ENCODE measurements at regions not wholly inside any gene's neighbourhood (a gene's known extent, or its start where the extent isn't known, plus 50 kb on each side); places are given as distances from the start of the nearest gene placed in this dataset.

DNA sequence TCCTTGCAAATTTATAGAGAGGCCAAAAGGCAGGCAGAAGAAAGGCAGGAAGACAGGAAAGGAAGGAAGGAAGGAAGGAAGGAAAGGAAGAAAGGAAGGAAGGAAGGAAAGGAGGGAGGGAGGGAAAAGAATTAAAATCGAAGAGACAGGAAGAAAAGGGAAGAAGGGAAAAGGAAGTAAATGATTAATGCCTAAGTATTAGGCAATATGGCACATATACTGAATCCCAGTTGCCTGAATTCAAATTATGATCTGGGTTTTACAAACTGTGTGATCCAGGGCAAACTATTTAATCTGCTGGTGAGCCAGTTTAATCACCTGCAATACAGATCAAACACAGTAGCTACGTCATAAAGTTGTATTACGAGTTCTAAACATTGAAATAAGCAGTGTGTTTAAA lies 983.6 kb downstream of the FLRT2 start:
- no peak for DNase-seq (ENCODE audit: low spot score)

DNA sequence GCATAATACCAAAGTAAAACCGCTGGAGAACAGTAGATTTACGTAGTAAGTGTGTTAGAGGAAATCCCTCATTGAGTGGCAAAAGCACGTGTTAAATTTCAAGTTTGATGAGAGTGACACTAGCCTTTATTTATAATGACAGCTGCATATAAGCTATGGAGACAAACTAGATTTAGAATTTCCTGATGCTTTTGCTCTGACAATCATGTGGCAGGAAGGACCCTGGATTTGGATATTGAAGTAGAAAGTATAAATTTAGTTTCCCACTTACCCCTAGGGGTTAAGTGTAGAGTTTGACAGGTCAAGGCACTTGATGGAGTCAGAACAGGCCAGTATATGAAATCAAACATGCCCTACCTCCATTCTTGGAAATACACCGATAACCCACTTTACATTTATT lies 983.1 kb downstream of the FLRT2 start:
- no peak for DNase-seq (ENCODE audit: low spot score)

DNA sequence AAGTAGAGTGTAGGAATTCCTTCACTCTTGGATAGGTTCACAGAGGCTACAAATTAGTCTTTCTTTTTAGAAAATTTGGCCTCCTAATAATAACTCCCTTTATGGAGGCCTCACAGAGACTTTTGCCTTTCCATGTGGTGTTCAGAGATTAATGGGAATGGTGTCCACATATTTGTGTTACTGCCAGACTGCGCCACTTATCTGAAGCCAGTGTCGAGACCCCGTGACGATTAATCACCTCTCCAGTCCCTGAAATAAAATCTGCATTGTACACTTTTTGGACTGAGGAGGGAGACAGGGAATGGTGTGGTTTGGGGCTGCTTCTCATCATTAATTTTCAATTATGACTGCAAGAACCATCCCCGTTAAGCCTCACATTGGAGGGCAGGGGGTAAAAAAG lies 980.5 kb downstream of the FLRT2 start:
- DNase-seq (ENCODE audit: low spot score) = no peak

DNA sequence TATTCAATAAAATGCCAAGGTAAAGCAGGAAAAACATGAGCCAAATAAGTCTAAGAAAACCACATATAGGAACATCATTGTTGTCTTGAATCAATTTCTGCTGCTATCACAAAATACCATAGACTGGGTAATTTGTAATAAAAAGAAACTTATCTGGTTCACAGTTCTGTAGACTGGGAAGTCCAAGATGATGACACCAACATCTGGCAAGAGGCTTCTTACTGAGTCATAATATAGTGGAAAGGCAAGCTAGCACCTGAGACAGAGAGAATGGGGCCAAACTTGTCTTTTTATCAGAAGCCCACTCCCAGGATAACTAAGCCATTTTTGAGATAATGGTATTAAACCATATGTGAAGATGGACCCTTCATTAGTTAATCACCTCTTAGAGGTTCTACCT lies 975.9 kb downstream of the FLRT2 start:
- DNase-seq (ENCODE audit: low spot score) = no peak

DNA sequence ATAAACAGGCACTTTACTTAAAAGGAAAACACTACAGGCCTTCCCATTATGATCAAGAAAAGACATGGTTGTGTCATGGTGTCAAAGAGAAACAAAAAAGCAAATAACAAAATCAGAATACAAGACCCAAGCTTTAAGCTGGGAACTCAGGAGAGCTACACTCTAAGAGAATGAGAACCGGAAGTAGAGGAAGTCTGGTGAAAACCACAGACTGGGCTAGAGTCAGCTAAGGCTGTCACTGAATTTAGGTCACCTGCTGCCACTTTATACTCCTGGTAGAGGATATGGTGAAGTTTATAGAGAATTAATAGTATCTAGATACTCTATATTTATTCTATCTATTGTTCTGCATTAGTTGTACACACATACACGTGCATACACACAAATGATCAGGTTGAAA lies 971.7 kb downstream of the FLRT2 start:
- DNase-seq (ENCODE audit: low spot score) = no peak

DNA sequence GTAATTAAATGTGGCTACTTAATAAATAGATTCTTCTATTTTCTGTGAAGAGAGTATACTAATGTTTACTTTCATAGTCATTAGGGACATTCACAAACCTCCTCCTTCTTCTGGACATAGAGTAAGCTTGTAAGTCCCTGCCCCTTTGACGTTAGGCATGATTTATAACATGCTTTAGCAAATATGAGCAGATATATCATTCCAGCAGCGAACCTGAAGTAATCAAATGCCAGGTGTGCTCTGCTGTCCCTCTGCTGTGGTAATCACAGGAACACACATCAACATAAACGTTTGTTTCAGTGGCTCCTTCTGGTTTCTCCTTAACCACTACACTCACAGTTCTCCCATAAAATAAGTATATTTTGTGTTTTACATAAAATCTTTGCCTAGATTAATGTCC lies 961.8 kb downstream of the FLRT2 start:
- no peak for DNase-seq (ENCODE audit: low spot score)

DNA sequence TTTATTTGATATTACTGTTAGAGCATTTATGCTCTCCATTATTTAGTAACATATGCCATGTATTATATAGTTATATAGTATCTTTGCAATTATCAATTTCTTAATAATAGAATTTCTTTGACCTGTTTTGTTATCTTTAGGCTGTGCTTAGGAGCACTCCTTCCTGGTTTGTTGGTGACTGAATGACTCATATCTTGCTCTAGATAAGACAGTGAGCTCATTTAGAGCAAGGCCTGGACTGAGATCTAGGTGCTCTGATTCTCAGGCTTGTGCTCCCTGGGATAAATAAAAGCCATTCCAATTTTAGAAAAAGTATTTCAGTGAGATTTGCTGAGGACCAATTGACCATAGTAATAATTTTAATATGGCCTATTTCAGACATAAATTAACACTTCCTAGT lies 951.2 kb downstream of the FLRT2 start:
- no peak for DNase-seq (ENCODE audit: low spot score)

DNA sequence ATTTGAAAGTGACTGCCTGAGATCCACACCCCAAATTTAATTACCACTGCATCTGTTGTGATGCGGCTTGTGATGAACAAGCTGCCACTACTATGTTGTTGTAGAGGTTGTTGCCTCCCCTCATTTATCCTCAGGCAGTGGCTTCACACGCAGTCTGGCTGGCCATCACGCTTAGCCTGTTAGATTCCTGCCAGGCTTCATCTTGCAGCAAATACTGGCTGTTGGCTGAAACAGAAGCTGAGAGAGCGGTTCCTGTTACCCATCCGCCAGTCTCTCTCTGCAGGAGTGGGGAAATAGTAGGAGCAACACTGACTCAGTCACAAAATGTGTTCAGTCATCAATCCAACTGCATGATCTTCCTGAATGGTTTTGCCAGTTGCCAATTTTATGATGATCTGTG lies 934.4 kb downstream of the FLRT2 start:
- DNase-seq (ENCODE audit: low spot score) = no peak

DNA sequence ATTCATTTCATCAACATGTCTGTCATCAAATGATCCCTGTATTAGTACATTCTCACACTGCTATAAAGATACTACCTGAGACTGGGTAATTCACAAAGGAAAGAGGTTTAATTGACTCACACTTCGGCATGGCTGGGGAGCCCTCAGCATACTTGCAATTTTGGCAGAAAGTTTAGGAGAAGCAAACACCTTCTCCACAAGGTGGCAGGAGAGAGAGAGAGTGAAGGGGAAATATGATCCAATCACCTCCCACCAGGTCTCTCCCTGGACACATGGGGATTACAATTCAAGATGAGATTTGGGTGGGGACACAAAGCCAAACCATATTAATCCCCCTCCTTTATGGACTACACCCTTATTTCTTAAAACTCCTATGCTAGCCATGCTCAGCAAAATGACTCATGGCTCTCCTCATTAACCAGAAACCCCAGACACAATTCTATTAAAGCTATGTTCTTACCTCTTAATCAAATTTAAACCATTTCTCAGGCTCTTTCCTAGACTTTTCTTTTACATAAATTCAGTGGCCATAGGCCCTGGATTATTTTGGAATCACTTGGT lies 932.3 kb downstream of the FLRT2 start:
- no peak for DNase-seq (ENCODE audit: low spot score)

DNA sequence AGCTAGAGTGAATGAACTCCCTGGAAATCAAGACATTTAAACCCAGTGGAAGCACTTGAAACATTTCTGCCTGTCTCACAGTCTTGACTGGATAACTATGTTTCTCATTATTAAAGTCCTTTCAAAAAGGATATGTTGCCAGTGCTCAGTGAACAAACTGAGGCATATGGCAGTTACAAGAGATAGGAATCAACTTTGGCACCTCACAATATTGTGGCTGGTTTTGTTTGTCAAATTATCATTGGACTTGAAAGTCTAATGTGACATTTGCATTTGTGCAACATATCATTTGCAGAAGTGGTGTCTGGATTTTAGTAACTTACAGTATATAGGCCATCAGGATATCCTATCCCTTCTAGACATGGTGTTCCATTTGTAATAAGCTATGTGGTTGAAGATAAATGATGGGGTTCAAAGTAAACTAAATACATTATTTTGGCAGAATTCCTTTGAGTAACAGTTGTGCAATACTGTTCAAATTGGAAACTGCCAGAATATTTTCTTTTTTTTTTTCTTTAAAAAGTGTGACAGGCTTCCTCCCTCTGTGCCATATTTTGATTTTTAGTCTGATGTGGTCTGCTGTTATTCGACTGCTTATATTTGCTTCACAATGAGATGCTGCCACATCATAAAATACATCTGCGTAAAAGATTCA lies 927.7 kb downstream of the FLRT2 start:
- DNase-seq (ENCODE audit: low spot score) = no peak

DNA sequence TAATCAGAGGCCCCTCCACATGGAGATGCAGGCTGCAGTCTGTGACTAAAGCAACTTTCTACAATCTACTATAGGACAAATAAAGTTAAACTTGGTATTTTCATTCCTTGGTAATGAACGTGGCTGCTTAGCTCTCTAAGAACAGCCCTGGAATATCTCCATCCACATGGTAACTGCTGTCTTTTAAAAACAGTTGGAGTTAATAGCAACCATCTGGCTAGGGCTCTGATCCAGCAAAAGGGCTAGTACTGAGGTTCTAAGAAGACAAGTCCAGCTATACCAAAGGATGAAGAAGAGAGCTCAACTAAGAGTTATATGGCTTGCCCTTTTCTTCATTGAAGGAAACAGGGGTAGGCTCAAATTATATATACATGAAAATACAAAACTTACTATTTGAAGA lies 920.1 kb downstream of the FLRT2 start:
- no peak for DNase-seq (ENCODE audit: low spot score)

DNA sequence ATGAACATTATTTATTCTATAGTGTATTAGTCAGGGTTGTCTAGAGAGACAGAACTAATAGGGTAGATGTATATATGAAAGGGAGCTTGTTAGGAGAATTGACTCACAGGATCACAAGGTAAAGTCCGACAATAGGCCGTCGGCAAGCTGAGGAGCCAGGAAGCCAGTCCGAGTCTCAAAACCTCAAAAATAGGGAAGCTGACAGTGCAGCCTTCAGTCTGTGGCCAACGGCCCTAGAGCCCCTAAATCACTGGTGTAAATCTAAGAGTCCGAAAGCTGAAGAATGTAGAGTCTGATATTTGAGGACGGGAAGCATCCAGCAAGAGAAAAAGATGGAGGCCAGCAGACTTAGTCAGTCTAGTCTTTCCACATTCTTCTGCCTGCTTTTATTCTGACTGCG lies 912.2 kb downstream of the FLRT2 start:
- no peak for DNase-seq (ENCODE audit: low spot score)

DNA sequence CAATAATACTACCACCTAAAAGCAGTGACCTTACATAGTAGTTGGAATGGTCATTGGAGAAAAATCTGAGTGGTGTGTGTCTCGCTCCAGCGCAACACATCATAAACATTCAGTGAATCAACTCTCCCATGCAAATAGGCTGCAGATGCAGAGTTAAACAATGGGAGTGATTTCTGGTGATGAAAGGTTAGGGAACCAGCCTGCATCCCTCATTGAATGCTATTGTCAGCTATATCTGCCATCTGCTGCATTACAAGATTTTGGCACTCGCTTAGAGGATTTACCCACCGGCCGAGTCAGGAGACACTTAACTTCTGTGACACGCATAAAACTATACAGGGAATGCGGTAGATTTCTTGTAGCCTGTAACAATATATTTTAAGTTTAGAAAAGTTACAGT lies 900.9 kb downstream of the FLRT2 start:
- DNase-seq (ENCODE audit: low spot score) = no peak

DNA sequence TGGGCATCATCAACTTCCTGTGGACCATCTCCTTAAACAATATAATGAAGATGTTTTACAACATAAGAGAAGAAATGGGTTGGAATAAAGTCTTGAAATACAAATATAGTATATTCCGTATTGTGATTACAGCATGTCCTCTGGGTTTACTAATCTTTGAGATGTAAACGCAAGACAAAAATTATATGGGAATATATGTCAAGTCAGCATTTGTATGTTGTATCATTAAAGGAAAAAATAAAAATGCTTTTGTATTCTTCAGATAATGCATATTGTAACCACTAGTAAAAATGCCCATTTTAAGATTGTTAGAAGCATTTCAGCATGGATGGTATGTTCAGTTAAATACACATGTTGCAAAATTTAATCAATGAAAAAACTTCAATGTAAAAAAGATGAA lies 893.3 kb downstream of the FLRT2 start:
- DNase-seq (ENCODE audit: low spot score) = no peak

DNA sequence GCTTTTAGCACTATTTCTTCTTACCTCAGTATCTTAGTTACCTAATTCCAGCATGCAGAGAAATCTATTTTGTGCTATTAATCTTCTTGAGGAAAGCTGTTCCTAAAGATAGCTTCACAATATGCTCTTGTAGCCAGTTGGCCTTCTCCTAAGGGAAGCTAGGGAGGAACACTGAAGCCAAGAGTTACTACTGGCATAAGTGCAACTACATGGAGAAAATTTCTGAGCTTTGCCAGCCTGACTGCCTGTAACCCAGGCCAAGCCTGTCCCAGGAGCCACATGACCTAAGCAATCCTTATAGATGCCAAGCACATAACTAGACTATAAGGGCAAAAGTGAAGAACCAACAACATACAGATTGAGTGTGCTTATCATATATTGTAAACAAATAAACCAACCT lies 890.2 kb downstream of the FLRT2 start:
- no peak for DNase-seq (ENCODE audit: low spot score)

DNA sequence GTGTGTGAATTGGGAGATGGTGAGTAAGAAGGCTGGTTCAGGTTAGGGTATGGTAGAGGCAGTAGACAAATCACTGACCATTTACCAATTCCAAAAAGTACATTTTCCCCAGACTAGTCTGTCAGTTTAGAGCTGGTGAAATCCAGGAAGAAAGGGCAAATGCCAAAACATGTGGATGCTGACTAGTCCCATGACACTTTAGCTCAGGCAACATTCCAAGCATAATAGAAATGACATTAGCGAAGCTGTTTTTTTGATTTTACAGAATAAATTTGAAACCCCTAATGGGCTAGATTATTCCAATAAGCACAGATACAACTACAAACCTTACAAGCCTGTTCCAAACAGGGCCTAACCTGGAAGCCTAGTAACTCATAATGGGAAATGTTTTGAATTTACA lies 884.2 kb downstream of the FLRT2 start:
- no peak for DNase-seq (ENCODE audit: low spot score)

DNA sequence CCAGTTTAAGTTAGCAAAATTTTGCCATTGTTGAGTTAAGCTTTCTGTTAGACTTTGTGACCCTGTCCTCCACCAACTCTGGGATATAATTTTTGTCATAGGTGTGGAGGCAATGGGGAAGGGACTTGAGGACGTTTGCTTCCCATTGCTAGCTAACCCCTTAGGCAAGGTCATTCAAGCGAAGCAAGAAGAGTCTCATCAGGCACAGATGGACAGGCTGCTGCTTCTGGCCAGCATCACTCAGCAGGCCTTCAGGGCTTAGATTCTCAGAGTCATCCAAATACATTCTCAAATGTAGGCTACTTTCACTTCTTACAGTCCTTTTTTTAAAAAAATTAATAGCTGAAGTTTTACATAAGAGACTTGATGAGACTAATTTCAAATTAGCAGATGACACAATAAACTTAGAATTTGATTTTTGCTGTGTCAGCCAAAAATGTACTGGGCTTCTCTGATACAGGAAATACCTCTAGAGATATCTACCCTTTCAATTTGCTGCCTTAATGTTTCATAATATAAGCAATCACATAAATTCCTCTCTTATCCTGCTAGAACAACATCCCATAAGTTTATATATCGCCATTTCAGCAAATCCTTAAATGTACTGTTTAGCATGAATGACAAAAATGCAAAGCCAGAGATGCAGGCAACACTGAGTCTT lies 875.2 kb downstream of the FLRT2 start:
- no peak for DNase-seq (ENCODE audit: low spot score)

DNA sequence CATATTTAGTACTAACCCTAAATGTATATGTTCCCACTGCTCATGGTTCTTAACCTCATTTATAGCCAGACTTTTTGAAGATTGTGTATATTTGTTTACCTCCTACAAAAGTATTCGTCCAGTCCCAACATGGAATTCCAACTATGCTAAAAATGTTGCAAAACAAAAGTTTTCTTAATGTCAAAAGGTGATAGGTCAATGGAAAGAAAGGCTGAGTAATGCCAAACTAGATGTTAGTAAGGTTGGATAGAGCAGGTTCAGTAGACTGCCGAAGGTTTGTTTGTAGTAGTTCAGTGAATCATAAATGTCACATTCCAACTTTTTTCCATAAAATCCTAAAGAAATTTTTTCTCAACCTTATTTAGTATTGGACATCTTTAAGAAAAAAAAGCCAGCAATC lies 874.5 kb downstream of the FLRT2 start:
- DNase-seq (ENCODE audit: low spot score) = no peak

DNA sequence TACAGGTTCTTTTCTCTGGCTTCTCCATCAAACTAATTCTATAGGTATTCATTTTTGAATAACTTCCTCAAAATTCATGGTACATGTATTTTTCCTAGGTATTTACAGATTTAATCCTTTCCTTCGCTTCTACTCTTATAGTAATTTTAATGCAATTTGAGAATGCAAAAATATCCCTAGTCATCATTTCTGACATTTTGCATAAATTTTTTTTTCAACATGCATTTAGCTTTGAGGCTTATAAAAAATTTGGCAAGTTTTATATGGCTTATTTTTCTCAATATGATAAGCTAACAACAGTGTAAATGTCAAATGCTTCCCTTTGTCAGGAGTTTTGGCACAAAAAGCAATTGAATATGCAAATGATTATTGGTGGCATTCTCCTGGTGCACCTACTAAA lies 872.6 kb downstream of the FLRT2 start:
- DNase-seq (ENCODE audit: low spot score) = no peak

DNA sequence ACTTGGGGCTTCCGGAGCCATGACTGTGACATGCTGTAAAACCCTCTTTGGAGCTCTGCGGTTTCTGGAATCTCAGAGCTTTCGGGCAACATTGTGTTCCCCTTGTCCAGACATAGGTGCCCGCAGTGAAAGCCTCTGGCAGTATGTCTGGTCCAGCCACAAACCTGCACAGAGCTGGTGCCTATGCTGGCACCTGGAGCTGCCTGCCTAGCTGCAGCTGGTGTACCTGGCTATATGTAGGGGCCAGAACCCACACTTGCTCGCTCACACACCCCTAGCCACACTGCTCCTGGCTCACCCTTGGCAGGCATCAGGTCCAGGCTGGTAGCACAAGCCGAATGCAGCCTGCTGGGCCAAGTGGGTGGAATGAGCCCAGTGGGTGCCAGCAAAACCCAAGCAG lies 861.1 kb downstream of the FLRT2 start:
- DNase-seq (ENCODE audit: low spot score) = no peak

DNA sequence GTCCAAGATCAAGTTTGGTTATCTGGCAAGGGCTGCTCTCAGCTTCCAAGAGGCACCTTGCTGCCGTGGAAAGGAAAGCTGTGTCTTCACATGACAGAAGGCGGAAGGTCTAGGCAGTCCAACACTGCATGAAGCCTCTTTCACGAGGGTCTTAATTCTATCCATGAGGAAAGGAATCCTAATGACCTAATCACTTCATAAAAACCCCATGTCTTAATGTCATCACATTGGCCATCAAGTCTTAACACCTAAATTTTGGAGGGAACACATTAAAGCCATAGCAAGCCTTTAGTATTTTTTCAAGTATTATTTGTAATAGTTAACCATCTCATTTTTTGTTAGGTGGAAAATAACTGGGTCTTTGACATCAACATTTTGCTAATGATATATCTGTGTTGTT lies 858.3 kb downstream of the FLRT2 start:
- no peak for DNase-seq (ENCODE audit: low spot score)

DNA sequence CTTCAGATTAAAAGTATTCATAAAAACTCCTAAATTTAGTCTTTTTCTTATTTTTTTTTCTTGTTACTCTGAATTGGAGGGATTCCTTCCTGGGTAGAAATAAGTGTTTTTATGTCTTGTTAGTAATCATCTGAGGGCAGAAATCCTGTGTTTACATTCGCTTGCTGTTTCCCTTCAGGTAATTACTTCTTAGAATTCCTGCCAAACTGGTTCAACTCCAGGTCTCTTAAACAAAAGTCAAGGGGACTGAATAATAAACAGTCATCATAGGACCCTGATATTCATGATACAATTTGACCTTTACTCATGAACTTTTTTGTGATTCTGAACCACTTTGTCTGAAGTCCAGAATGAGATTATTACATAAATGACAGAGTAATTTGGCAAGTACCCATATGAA lies 843.9 kb downstream of the FLRT2 start:
- DNase-seq (ENCODE audit: low spot score) = no peak

DNA sequence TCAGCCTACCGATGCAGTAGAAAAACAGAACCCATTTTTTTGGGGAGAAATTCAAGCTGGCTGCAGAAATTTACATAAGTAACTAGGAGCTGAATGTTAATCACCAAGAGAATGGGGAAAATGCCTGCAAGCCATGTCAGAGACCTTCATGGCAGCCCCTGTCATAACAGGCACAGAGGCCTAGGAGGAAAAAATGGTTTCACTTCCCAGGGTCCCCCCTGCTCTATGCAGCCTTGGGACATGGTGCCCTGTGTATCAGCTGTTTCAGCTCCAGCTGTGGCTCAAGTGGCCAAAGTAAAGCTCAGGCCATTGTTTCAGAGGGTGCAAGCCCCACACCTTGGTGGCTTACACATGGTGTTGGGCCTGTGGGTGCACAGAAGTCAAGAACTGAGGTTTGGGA lies 842.5 kb downstream of the FLRT2 start:
- DNase-seq (ENCODE audit: low spot score) = no peak

DNA sequence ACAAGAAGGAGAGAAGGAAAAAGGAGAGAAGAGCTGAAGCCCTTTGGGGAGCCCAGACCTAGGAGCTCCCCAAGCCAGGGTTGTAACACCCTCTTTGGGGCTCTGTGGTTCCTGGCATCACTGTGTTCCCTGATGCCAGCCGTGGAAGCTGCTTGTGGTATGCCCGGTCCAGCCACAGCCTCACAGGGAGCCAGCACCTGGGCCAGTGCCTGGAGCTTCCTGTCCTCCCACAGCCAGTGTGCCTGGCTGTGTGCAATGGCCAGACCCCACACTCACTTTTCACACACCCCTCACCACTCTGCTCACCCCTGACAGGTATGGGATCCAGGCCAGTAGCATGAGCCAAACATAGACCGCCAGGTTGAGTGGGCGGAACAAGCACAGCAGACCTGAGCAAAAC lies 834.7 kb downstream of the FLRT2 start:
- DNase-seq (ENCODE audit: low spot score) = no peak
